NCI-H748 (cell line): ENCODE measurements at regions not wholly inside any gene's neighbourhood (a gene's known extent, or its start where the extent isn't known, plus 50 kb on each side); places are given as distances from the start of the nearest gene placed in this dataset.

Experiments used
- DNase-seq: peaks from one replicate; lab custom pipeline; 2025; ENCODE audit not compliant: unreplicated experiment; lab: John Stamatoyannopoulos, UW

DNA sequence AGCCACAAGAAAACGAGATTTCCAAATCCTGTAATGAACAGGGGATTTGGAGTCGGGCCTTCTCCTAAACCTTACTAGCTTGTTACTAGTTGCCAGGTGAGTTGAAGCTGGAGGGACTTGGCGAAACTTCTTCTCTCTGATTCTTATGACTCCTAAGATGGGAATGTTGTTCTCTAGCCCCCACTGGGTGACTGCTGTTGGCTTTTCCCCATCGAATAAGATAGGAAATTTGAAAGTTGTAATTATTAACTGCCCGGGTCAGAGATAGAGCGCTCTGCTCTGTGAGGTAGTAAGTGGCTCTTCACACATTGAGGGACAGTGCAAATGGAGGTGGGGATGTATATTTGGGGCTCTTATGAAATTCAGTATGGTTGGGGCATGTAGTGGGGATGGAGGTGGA is 111.2 kb upstream of the MBNL2 start:
- DNase-seq = no peak

DNA sequence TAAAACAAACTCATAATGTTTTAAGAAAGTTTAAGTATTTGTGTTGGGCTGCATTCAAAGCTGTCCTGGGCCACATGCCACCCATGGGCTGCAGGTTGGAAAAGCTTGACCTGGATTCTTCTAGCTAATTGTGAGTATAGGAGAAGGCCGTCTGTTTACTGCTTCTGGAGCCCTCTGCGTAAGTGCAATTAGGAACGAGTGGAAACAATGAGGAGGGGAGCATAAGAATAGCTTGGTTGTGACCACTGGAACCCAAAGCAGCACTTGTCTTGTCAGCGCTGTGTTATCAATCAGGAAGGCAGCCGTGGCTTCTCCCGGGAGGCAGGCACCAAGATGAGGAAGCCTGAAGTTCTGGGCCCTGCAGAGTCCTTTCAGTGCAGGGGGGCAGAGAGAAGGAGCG is 110.4 kb upstream of the MBNL2 start:
- DNase-seq = peak; percentile 8

DNA sequence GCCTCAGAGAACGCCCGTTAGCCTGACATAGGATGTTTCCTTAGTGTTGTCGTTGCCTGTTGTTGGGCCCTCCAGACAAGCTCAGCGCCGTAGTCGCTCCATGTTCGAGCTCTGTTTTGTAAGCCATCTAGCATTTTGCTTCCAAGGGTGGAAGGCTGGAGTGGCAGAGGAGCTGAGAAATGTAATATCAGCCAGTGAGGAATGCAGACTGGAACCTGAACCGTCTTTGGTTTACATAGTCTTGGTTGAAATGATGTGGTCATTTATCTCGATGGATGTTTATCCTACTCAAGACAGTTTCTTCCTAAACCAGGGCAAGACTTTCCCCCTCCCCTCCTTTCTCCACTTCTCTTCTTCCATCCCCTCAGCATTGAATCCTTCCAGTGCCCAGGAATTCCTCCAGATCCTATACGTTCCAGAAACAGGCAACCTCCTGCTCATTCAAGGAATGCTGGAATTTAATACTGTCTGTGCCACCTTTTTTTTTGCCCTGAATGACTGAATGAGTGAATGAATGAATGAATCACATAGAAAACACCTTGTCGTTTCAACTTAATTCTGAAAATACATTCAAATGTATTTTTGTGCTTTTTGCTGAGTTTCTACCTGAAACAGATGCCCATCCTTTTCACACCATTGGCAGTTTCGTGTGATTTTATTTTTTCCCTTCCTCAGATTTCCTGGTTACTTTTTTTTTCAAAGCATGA is 109.5 kb upstream of the MBNL2 start:
- DNase-seq = no peak

DNA sequence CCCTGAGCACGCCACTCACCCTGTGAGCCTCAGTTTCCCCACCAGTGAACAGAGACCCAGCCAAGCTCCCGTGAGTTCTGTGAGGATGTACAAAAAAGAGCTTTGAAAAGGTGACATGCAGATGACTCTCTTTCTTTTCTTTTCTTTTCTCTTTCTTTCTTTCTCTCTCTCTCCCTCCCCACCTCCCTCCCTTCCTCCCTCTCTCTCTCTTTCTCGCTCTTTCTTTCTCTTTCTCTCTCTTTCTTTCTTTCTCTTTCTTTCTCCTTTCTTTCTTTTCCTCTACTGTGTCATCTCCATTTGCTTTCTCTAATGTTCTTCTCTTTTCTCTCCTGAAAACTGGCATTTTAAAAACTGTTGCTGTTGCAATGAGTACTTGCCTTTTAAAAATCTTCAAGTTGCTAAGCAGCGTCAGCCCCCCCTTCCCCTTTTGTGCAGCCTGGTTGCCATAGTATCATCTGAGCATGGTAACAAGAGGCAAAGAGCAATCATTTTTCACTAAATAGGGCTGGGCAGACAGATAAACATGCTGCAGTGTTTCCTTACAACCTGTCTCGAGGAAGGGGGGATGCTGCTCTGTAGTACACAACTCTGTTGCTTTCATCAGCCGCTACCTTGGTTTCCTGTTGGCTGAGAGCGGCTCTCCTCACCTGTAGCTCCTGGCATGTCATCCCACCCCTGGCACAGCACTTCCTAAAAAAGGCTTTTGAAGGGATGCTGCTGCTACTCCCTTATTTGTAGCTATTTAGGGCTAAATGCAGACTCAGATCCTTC is 108.7 kb upstream of the MBNL2 start:
- peak; percentile 92 for DNase-seq

DNA sequence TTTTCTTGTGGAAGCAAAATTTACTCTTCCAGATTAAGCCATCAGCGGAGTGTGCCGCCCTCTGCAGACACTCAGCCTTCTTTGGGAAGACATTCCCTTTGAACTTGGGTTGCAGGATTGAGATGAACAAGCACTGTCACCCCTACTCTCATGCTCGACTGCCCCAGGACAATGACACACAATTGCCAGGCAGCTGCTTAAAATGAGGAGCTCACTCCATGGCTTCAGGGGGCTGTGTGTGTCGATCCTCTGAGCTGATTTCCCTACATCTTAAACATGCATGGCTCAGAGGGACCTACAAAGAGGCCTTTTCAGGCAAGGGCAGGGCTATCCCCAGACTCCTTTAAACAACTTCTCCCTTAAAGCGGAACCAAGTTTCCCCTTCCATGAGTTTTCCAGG is 107.5 kb upstream of the MBNL2 start:
- DNase-seq = no peak

DNA sequence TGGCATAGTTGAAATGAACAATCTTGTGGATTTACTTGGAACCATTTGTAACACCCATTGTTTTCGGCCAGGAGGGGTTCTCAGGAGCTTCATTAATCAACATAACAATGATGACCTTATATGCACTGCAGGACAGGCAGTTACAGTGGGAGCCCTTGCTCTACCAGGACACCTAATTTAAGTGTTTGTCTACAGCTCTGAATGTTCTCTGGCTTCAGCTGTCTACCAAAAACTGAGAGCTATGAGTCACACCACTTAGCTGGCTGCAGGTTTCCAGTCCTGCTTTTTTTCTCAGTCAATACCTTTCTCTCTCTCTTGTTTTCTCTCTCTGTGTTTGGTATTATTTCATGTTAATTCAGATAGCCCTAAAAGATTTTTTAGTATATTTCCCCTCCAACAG is 105.4 kb upstream of the MBNL2 start:
- no peak for DNase-seq

DNA sequence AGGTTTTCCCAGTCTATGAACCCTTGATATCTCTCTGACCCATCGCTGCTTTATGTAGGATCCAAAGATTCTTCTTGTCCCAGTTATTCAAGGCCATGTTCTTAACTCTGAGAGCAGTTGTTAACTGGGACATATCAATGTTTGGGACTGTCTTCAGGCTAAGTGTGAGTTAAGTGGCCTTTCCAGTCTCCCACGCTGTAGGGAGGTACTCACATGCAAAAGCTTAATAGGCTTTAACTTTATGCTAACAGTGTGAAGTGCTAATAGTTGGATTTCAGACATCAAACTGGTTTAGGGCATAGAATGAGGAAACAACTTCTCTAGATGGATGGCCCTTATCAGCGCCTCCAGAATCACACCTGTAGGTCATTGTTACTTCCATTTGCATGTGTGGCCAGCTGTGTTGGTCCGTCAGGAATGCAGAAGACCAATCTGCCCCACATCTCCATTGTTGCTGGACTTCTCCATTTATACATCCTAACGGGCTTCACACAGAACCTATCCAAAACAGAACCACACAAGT is 104.7 kb upstream of the MBNL2 start:
- DNase-seq = no peak

DNA sequence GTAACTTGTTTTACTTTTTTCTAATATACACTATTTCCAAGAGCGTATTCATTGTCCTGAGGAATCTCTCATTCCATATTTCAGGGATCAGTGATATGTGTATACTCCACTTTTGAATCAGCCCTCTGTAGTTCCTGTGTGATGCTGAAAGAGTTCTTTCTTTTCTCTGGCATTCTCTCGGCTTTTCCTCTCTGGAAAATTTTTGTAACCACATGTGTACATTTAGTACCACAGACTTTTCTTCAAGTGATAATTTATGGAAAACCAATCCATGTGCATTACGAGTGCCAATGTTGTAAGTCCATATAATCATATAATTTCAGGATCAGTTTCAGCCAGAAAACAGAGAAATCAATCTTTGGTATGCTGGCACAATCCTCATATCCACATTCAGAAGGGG is 102.2 kb upstream of the MBNL2 start:
- DNase-seq = no peak

DNA sequence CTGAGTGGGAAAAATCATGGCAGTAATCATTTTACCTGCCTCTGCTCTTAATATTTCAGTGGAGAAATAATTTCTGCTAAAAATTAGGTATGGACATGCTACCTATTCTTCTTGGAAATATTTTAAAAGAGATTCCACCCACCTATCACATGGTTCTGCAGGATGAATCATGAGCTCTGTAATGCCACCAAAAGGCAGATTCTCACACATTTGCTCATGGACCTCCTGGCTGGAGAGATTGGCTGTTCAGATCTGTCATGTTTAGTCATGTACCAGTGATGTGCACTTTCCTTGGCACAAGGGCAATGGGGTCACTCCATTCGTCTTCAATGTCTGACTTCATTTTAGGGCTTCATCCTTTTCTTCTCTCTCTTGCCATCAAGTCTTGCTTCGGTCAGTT is 101.8 kb upstream of the MBNL2 start:
- DNase-seq = no peak

DNA sequence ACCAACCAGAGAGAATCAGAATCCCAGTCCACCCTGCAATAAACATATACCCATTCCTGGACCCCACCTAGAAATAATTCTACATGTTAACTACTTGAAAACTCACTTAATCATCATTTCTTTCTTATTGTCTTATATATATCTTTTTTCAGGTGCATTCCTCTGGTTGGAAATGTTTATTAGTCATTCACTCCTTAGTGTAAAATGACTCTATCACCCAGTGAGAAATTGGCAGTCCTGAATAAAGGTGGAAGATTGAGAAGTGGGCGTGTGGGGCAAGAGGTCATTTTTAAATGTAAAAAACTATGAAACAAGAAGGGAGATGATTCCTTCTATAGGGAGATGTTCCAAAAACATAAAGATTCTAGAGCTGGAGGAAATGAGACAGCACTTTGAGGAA is 101.2 kb upstream of the MBNL2 start:
- no peak for DNase-seq

DNA sequence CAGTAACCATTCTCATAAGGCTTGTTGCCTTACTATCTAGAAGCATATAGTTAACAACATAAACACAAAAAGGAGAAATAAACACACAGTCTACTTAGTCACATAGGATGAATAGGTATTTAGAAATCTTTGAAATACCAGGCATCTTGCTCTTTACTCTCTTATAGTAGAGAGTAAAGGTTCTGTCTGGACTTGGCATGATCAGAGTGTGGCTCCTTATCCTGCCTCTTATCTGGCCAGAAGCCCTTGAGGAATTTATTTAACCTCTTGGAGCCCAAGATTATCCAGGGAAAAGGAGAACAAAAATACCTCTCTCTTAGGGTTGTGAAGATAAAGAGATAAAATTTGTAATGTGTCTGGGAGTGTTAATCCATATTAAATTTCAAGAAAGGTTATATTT is 100.2 kb upstream of the MBNL2 start:
- DNase-seq = no peak

DNA sequence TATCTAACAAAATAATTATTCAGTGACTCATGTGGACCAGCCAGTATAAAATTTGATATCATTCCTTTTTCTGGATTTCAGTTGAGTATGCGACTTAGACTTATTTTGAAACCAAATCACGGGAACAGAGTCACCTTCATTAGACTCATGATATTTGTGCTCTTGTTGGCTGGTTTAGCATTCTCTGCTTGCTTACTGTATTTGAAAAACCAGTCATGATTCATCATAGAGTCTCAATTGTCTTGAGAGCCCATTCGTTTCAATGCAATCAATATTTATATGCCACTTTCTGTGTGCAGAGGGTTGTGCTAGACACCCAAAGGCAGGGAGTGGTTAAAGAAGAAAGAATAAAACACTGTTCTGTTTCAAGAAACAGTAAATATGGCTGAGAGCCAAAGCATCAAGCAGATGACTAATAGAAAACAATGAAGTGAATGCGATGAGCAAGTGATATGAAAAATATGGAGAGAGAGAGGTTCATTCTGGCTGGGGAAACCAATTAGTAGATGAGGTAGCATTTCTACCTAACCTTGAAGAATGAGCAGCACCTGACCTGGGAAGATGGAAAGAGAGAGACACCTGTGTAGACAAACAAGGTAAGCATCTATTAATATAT is 99.6 kb upstream of the MBNL2 start:
- peak; percentile 35 for DNase-seq

DNA sequence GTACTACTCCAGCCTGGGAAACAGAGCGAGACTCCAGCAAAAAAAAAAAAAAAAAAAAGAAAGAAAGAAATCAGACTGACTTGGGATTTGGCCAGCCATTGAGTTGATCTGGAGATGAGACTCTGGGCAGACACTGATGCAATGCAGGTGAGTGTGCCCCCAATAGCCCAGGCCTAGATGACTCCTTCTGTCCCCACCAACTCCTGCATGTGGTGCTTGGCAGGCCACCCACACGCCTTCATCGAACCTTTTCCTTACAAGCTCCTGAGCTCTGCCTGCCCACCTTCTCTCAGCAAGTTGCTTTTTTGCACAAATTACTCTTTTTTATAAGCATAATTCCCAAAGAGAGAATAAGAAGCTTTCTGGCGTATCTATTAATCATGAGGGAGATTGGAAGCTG is 97.9 kb upstream of the MBNL2 start:
- DNase-seq = no peak

DNA sequence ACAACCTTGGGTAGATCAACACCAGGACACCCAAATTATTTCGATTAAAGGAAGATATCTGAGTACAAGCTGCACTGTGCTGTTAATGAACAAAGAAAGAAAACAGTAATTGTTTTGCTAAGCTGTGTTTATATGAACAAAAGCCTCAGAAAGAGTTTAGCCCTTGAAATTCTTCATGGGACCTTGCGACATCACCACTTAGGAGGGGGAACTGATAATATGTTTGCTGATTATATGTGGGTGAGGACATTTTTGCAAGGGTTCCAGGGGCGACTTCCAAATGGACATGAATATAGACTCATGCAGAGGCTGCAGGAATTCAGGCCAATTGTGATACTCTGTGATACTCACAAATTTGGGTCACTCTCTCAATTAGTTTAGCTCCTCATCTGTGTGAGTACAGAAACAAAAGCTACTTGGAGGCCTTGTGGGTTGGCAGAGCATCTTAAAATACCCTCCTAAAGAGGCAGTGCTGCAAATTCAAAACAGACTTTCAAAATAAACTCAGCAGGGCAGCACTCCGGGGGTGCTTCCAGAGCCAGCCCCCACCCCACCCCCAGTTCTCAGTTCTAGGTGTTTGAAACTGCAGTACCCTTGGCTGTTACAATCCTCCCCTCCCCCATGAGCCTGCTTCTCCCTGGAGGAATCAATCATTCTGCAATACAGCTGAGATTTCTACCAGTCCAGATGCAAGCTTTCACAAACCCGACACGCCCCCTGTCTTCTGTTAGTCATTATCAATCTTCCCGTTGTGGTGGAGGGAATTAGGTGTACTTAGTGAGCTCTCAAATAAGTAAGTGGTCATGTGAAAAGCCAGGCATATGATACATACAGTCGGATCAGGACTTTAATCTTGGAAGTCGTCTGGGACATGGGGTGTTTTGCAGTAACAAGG is 97.0 kb upstream of the MBNL2 start:
- peak; percentile 51 for DNase-seq

DNA sequence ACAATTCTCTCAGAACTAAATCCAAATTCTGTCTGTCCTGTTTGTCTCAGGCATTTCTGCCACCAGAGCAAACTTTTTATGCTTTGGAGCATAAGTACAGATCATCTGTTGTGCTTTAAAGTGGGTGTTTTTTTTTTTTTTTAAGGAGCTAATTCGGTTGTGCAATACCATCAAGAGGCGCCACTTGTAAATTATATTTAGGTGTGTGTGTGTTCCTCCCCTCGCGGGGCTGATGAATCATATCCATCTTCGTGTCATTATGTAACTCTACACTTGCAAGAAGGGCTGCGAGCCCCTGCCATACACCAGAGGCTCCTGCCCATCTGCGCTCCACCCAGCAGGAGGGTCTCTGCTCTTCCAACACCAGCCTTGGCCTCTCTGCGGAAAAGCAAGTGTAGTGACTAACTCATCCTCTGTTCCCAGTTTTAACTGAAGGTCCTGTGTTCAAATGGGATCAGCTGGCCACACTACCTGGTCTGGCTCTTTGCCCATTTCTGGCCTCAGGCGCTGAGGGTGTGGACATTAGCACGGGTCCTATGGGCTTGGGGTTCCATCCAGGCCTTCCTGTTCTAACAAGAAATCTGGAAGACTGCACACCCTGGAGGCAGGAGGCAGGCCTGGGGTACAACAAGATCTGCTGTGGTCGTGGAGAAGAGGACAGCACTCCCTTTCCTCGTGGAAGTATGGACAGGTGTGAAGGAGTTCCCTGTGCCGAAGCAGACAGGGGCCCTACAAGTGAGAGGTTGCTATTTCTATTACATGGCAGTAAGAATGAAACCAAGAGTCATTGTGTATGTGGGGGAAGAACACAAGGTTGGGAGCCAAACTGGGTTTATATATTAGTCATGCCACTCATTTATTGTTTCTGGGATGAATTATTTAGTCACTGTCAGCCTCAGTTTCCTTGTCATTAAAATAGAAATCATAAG is 96.1 kb upstream of the MBNL2 start:
- peak; percentile 72 for DNase-seq

DNA sequence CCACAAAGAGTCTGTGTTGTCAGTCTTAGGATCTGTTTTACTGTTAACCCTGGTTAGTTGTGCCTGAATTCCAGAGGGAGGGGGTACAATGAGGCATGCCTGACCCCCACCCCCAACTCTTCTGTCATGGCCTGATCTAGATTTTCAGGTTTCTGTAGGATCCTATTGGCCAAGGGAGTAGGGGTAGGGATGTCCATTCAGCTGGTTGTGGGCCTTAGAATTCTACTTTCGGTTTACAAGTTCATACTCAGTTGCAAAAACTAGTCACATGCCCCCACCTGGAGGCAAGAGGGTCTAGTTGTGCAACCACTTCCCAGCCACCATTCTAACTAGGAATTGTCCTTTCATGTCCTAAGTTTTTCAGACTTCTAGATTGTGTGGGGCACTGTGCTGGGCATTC is 94.3 kb upstream of the MBNL2 start:
- DNase-seq = no peak

DNA sequence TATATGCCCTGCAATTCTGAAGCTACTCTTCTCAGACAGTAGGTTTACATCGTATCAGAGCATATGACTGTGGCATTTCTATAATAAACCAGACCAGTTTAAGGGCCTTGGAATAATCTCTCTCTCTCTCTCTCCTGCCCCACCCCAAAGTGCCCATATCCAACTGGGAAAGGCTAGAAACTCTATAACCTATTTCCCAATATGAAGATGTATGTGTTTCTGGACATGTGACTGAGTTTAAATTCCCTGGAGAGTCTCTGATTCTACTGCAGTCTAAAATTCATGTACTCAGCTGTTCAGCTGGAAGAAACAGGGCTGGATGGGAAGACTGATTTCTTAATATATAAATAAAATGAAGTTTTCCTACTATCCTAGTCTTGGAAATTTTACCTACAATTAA is 91.9 kb upstream of the MBNL2 start:
- DNase-seq = no peak

DNA sequence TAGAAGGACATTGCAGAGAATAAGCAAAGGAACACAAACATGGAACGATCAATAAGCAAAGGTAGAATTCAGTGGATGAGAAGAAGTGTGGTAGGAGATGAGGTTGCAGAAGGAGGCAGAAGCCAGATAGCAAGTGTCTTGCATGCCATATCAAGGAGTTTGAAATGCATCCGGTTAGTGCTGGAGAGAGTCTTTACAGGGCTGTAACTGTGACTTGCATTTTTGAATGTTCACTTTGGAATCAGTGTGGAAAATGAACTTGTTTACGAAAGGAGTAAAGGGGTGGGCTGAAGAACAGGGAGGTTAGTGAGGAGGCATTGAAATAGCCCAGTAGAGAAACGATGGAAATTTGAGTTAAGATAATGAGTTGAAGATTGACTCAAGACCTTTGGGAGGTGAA is 90.7 kb upstream of the MBNL2 start:
- no peak for DNase-seq

DNA sequence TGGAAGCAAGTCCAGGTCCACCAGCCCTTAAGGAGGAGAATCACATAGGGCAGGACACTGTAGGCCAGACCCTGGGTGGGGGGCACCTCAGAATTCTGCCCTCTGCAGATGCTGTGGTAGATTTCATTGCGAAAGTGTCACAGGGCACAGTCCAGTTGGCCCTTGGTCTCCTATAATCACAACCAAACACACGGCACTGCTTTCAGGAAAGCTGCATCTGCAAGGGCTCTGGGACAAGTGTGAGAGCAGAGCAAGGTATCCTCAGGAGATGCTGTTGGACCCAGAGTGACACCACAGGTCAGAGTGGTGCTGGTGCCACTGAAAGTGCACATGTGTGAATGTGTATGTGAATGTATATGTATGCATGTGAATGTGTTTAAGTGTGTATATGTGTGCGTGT is 88.6 kb upstream of the MBNL2 start:
- no peak for DNase-seq

DNA sequence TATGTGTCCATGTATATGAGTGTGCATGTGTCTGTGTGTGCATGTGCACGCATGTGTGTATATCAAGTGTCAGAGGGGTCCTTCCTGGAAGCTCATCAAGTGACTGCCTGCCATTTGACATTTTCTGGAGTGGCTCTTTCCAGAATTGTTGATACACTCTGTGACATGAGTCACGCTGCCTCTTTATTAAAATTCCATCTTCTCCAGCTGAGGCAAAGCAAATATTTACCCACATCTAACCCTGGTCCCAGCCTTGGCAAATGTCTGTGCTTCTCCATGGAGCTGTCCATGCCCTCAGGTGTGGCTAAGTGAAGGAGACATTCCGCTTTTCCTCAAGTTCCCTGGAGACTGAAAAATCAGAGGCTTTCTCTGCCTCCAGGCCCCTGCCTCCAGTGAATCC is 88.2 kb upstream of the MBNL2 start:
- DNase-seq = peak; percentile 80
